ENCODE measurements at regions not wholly inside any gene's neighbourhood (a gene's known extent, or its start where the extent isn't known, plus 50 kb on each side); places are given as distances from the start of the nearest gene placed in this dataset.

DNA sequence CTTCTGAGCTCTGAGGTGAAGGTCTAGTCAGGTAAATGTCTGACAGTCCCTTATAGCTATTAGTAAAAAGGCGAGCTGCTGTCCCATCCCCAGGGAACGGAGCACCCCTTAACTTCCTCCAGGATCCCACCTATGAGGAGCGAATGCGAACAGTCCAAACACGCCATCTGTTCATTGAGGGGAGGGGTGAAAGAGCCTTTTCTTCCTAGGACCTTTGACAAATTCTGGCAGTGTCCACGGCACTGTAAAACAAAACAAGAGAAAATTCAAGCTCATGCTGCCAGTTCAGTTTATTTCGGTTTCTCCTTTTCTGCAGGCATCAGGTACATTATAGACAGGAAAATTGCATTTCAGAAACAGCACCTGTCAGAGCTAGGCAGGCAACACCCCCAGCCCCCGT lies 253.8 kb upstream of the CADM1 start (continued):
- TF ChIP-seq, protein P1, sequence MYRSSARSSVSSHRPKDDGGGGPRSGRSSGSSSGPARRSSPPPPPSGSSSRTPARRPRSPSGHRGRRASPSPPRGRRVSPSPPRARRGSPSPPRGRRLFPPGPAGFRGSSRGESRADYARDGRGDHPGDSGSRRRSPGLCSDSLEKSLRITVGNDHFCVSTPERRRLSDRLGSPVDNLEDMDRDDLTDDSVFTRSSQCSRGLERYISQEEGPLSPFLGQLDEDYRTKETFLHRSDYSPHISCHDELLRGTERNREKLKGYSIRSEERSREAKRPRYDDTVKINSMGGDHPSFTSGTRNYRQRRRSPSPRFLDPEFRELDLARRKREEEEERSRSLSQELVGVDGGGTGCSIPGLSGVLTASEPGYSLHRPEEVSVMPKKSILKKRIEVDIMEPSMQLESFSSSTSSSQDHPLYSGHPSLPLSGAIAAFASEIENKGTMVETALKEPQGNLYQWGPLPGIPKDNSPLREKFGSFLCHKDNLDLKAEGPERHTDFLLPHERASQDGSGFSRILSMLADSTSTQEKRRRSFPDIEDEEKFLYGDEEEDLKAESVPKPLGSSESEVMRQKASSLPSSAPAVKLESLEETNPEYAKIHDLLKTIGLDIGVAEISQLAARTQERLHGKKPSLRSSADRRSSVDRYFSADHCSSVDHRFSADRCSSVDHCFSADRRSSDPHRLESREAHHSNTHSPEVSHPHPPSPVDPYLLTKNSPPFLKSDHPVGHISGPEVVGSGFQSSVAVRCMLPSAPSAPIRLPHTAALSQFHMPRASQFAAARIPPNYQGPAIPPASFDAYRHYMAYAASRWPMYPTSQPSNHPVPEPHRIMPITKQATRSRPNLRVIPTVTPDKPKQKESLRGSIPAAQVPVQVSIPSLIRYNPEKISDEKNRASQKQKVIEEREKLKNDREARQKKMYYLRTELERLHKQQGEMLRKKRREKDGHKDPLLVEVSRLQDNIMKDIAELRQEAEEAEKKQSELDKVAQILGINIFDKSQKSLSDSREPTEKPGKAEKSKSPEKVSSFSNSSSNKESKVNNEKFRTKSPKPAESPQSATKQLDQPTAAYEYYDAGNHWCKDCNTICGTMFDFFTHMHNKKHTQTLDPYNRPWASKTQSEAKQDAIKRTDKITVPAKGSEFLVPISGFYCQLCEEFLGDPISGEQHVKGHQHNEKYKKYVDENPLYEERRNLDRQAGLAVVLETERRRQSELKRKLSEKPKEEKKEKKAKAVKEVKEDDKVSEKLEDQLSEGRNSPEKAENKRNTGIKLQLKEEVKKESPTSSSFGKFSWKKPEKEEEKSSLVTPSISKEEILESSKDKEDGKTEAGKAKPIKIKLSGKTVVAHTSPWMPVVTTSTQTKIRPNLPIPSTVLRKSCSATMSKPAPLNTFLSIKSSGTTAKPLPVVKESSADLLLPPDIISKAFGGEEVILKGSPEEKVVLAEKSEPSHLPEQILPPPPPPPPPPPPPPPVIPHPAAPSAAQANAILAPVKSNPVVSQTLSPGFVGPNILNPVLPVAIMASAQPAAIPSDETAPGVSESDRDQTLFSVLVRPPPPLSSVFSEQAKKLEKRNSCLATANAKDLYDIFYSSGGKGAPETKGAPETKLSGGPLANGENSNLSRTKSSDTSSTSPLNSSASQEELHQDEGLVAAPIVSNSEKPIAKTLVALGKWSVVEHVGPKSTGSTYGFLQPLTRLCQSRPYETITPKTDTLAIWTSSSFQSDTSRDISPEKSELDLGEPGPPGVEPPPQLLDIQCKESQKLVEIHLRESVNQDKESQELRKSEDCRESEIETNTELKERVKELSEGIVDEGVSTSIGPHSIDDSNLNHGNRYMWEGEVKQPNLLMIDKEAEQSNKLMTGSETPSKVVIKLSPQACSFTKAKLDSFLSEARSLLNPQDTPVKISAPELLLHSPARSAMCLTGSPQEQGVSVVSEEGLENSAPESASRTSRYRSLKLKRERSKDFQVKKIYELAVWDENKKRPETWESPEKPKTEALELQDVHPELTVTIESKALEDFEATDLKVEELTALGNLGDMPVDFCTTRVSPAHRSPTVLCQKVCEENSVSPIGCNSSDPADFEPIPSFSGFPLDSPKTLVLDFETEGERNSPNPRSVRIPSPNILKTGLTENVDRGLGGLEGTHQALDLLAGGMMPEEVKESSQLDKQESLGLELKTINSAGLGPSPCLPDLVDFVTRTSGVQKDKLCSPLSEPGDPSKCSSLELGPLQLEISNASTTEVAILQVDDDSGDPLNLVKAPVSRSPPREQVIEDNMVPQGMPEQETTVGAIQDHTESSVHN (CRISPR knock-in tag; IDR thresholded peaks at IDR 0.05): no peak
- TF ChIP-seq, protein P2, sequence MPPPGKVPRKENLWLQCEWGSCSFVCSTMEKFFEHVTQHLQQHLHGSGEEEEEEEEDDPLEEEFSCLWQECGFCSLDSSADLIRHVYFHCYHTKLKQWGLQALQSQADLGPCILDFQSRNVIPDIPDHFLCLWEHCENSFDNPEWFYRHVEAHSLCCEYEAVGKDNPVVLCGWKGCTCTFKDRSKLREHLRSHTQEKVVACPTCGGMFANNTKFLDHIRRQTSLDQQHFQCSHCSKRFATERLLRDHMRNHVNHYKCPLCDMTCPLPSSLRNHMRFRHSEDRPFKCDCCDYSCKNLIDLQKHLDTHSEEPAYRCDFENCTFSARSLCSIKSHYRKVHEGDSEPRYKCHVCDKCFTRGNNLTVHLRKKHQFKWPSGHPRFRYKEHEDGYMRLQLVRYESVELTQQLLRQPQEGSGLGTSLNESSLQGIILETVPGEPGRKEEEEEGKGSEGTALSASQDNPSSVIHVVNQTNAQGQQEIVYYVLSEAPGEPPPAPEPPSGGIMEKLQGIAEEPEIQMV (CRISPR knock-in tag; IDR thresholded peaks at IDR 0.05; ENCODE audit: low read depth): no peak

Measured in HepG2 (cell line).